ENCODE measurements at regions not wholly inside any gene's neighbourhood (a gene's known extent, or its start where the extent isn't known, plus 50 kb on each side); places are given as distances from the start of the nearest gene placed in this dataset.

DNA sequence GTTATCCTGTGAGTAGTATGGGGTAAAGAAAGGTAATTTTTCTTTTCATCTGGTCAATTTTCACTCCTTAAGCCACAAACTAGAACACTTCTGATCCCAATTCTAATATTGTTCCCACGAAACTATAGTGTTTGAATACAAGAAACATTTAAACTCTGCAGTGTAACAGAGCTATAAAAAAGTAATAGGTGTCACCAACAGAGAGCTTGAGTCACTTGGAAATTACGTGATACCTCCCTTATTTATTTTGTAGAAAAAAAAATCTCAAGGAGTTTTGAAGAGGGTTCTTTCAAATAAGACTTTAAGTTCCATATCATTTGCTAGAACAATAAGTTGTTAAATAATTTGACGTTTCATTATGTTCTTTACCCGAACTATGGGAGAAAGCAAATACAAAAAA lies 959.4 kb downstream of the JRKL start:
- DNase-seq = no peak

- DNase-seq = no peak
Measured at GRCh38 chr11:97351939-97352338, 962.1 kb downstream of the JRKL start.

DNA sequence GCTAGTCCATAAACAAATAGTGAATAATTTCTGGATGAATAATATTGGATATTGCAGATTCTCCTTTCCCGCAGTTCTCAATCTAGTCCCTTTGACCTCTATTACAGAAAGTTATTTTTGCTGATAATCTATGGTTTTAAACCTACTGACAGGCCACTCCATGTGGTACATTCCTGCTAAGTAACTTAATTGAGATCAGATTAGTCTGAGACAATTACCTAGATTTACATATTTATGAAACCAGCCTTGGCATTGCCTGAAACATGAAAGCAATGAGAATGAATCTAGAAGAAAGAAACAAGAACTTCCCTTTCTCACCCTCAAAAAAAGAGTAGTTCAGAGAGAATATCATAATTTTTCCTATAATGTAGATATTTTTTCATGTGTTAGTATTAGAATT lies 964.2 kb downstream of the JRKL start:
- no peak for DNase-seq

DNA sequence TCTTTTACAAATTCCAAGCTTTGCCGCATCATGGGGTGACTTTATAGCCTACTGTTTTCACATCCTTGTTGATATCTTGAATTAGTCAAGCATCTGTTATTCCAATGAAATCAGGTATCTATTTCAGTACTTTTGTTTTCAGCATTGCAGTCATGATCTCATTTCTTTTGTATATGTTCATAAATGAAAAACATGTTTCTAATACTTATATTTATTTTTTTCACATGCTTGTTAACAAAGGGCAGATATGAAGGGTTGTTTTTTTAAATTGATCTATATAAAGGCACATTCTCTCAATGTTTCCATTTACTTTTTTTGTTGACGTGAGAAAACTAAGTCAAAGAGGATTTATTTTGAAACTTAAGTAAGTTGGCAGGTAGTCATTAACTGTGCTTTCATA lies 964.8 kb downstream of the JRKL start:
- DNase-seq = no peak

DNA sequence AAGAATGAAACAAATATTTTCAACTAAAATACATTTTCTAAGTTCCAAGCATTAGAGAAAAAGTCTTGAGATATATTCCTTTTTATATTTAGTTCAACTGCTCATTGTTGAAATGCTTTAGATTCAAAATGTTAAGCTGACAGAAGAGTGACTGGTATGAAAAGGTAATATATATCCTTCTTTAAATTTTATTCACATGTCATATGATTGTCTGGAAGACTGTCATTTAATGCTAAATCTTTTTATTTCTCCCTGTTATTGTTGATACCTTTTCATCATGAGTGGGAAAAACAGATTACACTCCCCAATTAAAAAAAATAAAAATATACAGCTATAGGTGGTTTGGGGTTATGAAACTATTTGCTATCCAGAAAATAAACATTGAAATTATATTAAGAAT lies 965.4 kb downstream of the JRKL start:
- no peak for DNase-seq

GRCh38 chr11:97356144-97356543 lies 966.3 kb downstream of the JRKL start:
- DNase-seq = no peak

GRCh38 chr11:97359016-97359415 lies 969.2 kb downstream of the JRKL start:
- no peak for DNase-seq

DNA sequence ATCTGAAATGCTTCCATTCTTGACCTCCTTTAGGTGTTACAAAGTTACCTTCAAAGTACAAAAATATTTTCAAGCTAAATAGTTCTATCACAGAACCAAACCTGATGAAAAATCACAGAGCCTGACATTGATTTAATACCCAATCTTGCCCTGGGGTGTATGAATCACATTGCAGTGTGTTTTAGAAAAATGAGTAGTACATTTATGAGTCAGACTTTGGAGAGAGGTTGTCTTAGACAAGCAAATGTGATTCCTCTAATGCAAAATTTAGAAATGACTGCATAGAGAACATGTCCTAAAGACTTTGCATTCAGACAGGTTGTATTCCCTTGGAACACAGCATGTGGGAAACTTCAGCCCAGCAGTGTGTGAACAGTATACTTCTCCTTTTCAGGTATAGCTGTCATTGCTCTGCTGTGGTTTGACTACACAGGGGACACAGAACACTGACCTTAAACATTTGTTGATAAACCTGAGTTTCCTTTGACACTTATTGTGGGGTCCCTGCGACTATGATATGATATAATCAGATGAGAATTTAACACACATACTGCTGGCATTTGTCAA lies 972.1 kb downstream of the JRKL start:
- no peak for DNase-seq

DNA sequence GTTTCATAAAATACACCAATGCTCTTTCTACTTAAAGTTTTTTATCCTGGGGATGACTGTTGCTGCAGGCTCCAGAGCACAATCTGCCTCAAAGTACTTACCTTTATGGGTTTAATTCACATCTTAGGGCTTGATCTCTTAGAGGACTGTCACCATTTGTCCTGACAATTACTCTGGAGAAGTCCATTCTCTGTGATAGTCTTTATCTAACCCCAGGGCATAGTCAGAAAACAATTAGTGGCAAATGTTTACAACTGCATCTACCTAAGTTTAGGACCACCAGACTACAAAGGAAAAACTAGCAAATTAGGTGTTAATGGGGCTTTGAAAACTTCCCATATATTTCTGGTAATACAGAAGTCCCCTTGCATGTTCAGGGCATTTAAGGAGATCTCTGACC lies 973.5 kb downstream of the JRKL start:
- no peak for DNase-seq

DNA sequence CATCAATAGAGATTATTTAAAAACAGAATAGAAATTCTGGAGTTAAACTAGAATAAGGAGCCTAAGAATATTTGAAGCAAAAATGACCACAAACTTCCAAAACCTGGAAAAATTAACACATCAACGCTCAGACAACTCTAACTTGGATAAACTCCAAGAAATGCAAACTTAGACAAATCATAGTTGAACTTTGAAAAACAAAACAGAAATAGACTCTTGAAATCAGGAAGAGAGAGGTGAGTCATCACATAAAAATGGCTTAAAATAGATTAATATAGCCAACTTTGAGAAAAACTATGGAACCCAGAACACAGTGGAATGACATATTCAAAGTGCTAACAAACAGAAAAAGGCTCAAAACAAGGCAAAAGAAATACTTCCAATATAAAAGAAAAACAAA lies 974.2 kb downstream of the JRKL start:
- DNase-seq = no peak

GRCh38 chr11:97367406-97368083 lies 977.7 kb downstream of the JRKL start:
- no peak for DNase-seq

DNA sequence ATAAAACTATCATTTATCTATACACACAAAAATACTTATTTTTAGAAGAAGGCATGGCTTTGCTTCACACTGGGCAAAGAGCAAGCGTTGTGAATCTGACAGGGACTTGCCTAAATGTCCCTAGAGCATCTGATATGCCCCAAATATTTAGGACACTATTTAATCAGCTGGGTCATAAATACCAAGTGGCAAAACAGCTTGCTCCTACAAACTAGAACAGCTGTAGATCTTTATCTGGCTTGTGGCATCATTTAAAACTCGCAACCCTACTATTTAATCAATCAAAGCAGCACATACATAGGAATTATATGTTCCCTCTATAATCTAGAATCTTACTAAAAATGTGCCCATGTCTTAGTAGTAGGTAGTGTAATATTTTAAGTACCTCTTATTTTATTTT lies 999.5 kb downstream of the JRKL start:
- DNase-seq = no peak

DNA sequence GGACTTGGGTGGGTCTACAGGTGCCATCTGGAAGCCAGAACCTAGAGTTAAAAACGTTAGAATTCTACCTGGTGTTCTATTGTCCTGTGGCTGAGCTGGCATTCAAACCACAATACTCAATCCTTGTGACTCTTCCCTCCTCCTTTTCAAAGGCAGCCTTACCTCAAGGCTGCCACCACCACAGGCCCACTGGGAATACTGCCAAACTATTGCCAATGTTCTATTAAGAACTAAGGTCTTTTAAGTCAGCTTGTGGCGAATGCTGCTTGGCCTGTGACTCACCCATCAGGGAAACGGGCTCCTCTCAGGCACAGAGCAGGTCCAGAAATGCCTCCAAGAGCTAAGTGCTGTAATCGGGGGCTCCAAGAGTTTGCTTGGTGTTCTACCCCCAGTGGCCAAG lies 1008.4 kb downstream of the JRKL start:
- DNase-seq = no peak

DNA sequence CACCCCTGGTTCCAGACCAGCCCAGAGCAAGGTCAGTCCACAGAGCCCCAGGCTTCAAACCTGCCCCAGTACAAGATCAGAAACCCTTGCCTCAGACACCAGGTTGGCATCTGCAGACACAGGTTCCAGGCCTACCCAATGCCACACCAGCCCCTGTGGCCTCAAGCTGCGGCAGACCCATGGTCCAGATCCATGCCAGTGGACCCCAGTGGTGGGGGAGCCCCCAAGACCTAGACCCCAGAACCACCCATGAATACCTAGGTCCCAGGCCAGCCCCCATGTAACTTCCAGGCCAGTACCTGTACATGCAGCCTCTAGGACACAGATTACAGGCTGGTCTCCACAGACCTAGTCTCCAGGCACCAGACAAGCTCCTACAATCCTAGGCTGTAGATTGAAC lies 1019.3 kb downstream of the JRKL start:
- no peak for DNase-seq

GRCh38 chr11:97414801-97415200 lies 1025.0 kb downstream of the JRKL start:
- DNase-seq = no peak

DNA sequence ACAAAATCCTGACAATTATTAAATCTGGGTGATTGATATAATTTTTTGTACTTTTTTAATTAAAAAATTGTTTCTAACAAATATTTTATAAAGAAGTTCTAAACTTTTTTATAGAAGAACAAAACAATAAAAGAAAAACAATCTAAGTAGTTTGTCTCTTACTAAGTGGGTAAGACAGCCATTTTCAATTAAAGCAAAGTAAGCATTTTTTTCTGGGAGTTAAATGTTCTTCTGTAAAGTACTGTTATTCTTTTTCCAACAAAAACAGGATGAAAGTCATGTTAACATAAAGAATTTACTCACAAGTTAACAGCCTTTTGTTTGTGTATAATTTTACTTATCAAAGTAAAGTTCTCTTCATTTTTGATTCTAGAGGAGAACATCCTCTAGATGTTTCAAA lies 1029.9 kb downstream of the JRKL start:
- DNase-seq = no peak

- no peak for DNase-seq
Measured at GRCh38 chr11:97428247-97428790, 1038.5 kb downstream of the JRKL start.

- DNase-seq = no peak
Measured at GRCh38 chr11:97430877-97431276, 1041.1 kb downstream of the JRKL start.

- DNase-seq = no peak
Measured at GRCh38 chr11:97432926-97433325, 1043.1 kb downstream of the JRKL start.

- no peak for DNase-seq
Measured at GRCh38 chr11:97445561-97445960, 1055.7 kb downstream of the JRKL start.

DNA sequence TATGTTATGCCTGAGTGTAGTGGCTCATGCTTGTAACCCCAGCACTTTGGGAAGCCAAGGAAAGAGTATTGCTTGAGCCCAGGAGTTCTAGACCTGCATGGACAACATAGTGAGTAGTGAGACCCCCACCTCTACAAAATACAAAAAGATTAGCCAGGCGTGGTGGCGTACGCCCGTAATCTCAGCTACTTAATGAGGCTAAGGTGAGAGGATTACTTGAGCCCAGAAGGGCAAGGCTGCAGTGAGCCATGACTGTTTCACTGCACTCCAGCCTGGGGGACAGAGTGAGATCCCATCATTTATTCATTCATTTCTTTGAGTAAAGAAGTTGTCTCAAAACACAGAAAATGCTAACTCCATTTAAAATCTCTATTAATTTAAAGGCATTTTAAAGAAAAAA lies 1061.6 kb downstream of the JRKL start:
- DNase-seq = no peak

DNA sequence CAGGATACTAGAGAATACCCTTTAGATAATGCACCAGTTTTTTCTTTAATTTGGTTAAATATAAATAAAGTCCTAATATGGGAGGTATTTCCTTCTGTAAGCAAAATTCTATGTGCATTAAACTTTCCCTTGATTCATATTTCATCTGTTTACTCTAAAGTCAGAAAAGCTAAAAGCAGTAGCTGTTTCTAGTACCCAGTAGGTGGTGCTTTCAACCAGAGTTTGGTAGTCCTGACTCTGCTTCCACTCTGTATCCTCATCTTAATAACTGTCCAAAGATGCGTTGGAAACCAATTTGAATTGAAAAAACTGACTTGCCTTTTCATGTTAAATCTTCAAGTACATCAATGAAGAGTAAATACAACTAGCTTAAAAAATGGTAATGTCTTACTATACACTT lies 1065.2 kb downstream of the JRKL start:
- DNase-seq = no peak

DNA sequence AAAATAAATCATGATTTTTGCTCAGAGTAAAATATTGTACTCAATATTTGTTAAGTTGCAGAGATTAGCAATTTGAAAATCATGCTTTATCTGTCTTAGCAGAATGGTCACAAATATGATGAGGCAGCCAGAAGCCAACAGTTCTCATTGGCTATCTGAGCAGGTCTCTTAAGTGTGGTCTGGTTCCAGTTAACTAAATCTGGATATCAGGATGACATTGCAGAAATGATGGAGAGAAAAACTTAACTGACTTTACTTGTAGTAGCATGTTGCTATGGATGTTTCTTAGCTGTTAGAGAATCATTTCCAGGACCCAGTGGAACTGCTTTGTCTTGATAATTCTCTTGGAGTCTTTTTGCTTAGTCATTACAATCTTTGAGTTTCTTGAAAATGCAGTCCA lies 1070.3 kb downstream of the JRKL start:
- DNase-seq = no peak

DNA sequence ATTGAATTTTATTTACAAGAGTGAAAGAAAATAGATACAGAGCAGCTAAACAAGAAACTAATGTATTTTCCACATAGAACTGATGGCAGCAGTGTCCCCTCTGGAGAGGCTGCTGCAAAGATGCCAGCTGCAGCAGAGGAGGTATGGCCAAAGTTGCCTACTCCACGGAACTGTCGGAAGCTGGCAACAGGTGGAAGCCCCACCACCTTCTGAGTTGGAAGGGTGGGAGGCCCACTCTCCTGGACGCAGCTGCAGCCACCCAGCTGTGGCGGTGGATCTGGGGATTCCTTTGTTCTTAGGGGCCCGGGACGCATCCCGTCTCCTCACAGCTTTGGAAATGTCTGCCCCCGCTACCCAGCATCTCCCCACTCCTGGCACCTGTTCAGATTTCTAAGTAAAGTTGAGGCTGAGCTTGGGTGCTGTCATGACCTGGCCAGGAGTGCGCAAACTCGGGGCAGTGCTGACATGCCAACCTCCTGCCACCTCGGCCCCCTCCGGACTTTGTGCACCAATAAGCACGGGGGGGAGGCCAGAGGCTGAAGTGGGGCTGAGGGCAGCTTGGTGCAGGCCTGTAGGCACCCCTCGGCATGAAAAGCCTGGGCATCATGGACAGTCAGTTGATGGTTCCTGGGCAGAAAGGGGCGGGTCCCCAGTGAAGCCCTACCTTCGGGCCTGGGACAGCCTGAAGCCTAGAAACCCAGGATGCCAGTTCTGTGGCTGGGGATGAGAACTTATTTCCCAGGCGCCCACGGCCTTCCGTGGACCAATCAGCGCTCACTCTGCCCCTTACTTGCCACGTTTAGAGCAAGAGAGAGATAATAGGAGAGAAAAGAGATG lies 1071.4 kb downstream of the JRKL start:
- no peak for DNase-seq
